Parathyroid adenoma (tissue), 2 donors: ENCODE measurements at regions not wholly inside any gene's neighbourhood (a gene's known extent, or its start where the extent isn't known, plus 50 kb on each side); places are given as distances from the start of the nearest gene placed in this dataset.

Source experiments
- H2AFZ ChIP-seq: fragments of 300-600 bp; sonication (generic); one replicate; pipeline ENCODE4 v1.7.0; 2017; ENCODE audit warnings: antibody characterized with exemption, mild to moderate bottlenecking
- H3K27ac ChIP-seq: fragments of 300-600 bp; sonication (generic); one replicate; pipeline ENCODE4 v1.7.0; 2017
- H3K27me3 ChIP-seq: fragments of 300-600 bp; sonication (generic); one replicate; pipeline ENCODE4 v1.7.0; 2017; ENCODE audit warnings: low read length; ENCODE audit not compliant: control insufficient read depth, insufficient read depth
- H3K36me3 ChIP-seq: fragments of 300-600 bp; sonication (generic); one replicate; pipeline ENCODE4 v1.7.0; 2017; ENCODE audit warnings: low read length; ENCODE audit not compliant: control insufficient read depth, insufficient read depth
- H3K4me1 ChIP-seq: fragments of 300-600 bp; sonication (generic); one replicate; pipeline ENCODE4 v1.7.0; 2017; ENCODE audit warnings: control low read depth
- H3K4me2 ChIP-seq: fragments of 300-600 bp; sonication (generic); one replicate; pipeline ENCODE4 v1.7.0; 2017; ENCODE audit warnings: low read length
- H3K4me3 ChIP-seq: fragments of 300-600 bp; sonication (generic); one replicate; pipeline ENCODE4 v1.7.0; 2017; ENCODE audit warnings: low read depth, low read length
- H3K79me2 ChIP-seq: fragments of 300-600 bp; sonication (generic); one replicate; pipeline ENCODE4 v1.7.0; 2017; ENCODE audit warnings: control low read depth
- H3K9ac ChIP-seq: fragments of 300-600 bp; sonication (generic); one replicate; pipeline ENCODE4 v1.7.0; 2017; ENCODE audit warnings: mild to moderate bottlenecking
- H3K9me3 ChIP-seq: fragments of 300-600 bp; sonication (generic); one replicate; pipeline ENCODE4 v1.7.0; 2017; ENCODE audit warnings: low read length; ENCODE audit not compliant: control insufficient read depth
- CTCF ChIP-seq: fragments of 300-600 bp; sonication (generic); IDR thresholded peaks from one replicate; pipeline ENCODE4 v1.7.0; 2017; ENCODE audit warnings: antibody characterized with exemption, mild to moderate bottlenecking
- donor health status: primary hyperparathyroidism.

DNA sequence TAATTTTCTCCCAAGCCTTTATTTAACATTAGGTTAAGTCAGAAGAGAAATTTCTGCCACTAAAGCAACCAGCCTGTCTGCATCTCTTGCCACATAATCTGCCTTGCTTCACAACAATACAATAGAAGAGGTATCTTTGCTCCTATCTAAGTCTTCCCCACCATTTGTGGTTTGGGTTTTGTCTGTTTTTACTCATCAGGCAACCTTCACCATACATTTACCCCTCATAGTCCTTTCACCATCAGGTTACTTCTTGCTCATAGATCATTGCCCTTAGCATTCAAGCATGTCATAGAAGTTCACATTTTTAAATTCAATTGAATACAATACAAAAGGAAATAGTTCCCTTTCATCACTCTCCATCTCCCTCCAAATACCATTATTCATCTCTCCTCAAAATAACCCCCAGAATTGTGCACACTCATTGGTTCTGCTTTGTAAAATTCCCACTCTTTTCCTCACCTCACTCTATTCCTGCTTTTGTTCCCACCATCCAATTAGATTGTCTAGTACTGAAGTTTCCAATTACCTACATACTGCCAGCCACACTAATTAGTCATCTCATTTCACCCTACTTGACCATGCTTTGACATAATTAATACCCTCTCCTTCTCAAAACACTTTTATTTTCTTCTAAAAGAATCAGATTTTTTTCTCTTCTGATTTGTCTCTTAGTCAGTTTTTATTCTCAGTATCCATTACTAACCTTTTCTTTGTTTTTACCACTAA is 1957.0 kb upstream of the AGA start:
- Histone ChIP-seq H3K4me3 (no peak overlapping the region), H3K27ac (no peak overlapping the region), H3K79me2 (no peaks in the 10 kb centered on the region), H3K27me3 (no peaks in the 10 kb centered on the region), H3K9ac (no peak overlapping the region), H3K36me3 (no peaks in the 10 kb centered on the region), H3K9me3 (no peaks in the 10 kb centered on the region), H3K4me2 (no peak overlapping the region), H2AFZ (no peak overlapping the region), H3K4me1 (no peaks in the 10 kb centered on the region)
- no peak for TF ChIP-seq CTCF

GRCh38 chr4:179415037-179415846 is 1973.0 kb upstream of the AGA start:
- no peaks in the 10 kb centered on the region for H3K27me3 ChIP-seq
- no peaks in the 10 kb centered on the region for H3K4me1 ChIP-seq
- TF ChIP-seq CTCF = no peak
- H3K79me2 ChIP-seq = no peaks in the 10 kb centered on the region
- H3K4me2 ChIP-seq = no peak overlapping the region
- H3K9me3 ChIP-seq = no peaks in the 10 kb centered on the region
- no peak overlapping the region for H3K27ac ChIP-seq
- H3K36me3 ChIP-seq = no peaks in the 10 kb centered on the region
- H3K9ac ChIP-seq = no peak overlapping the region
- H3K4me3 ChIP-seq = no peak overlapping the region
- no peak overlapping the region for H2AFZ ChIP-seq

DNA sequence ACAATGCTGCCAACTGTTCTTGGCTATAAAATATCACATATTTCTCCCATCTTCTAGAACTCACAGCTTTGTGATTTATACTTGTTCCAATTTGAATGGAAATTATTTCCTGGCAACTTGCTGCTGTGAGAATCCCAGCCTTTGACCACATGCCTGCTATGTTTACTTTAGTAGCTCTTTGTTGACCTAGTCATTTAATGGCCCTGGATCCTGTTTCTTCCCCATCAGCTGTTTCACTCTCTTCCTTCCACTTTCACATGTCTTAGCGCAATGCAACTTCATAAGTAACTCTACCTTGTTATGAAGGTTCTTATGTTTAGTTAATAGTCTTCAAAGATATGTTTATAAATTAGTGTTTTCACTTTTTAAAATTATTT is 1973.6 kb upstream of the AGA start:
- H3K4me2 ChIP-seq = no peak overlapping the region
- no peaks in the 10 kb centered on the region for H3K36me3 ChIP-seq
- no peak overlapping the region for H2AFZ ChIP-seq
- H3K9me3 ChIP-seq = no peaks in the 10 kb centered on the region
- H3K79me2 ChIP-seq = no peaks in the 10 kb centered on the region
- no peak overlapping the region for H3K4me3 ChIP-seq
- no peak overlapping the region for H3K9ac ChIP-seq
- H3K27me3 ChIP-seq = no peaks in the 10 kb centered on the region
- no peak for TF ChIP-seq CTCF
- no peaks in the 10 kb centered on the region for H3K4me1 ChIP-seq
- no peak overlapping the region for H3K27ac ChIP-seq

GRCh38 chr4:179417357-179417756 is 1975.1 kb upstream of the AGA start:
- H3K36me3 ChIP-seq = no peaks in the 10 kb centered on the region
- no peaks in the 10 kb centered on the region for H3K9me3 ChIP-seq
- no peak overlapping the region for H3K4me3 ChIP-seq
- no peak overlapping the region for H3K9ac ChIP-seq
- no peak overlapping the region for H2AFZ ChIP-seq
- no peak overlapping the region for H3K27ac ChIP-seq
- H3K79me2 ChIP-seq = no peaks in the 10 kb centered on the region
- no peak for TF ChIP-seq CTCF
- H3K4me1 ChIP-seq = no peaks in the 10 kb centered on the region
- no peak overlapping the region for H3K4me2 ChIP-seq
- H3K27me3 ChIP-seq = no peaks in the 10 kb centered on the region
